NCI-H2227 (cell line): ENCODE measurements at regions not wholly inside any gene's neighbourhood (a gene's known extent, or its start where the extent isn't known, plus 50 kb on each side); places are given as distances from the start of the nearest gene placed in this dataset.

Experiments
- DNase-seq: peaks from one replicate; lab custom pipeline; 2025; ENCODE audit not compliant: unreplicated experiment; lab: John Stamatoyannopoulos, UW

- no peak for DNase-seq
Observed at GRCh38 chr2:62596061-62596921, 90.3 kb upstream of the TMEM17 start.

GRCh38 chr2:62595474-62595873, 89.5 kb upstream of the TMEM17 start:
- DNase-seq, result no peak

GRCh38 chr2:62593825-62594224, 87.8 kb upstream of the TMEM17 start:
- DNase-seq, result no peak

GRCh38 chr2:62591491-62591890, 85.5 kb upstream of the TMEM17 start:
- DNase-seq, result no peak

- no peak for DNase-seq
Observed at GRCh38 chr2:62589691-62590356, 83.8 kb upstream of the TMEM17 start.

- no peak for DNase-seq
Observed at GRCh38 chr2:62587592-62587991, 81.6 kb upstream of the TMEM17 start.

GRCh38 chr2:62586981-62587380, 81.0 kb upstream of the TMEM17 start:
- DNase-seq, result no peak

- no peak for DNase-seq
Observed at GRCh38 chr2:62578803-62579640, 73.0 kb upstream of the TMEM17 start.

GRCh38 chr2:62577994-62578781, 72.2 kb upstream of the TMEM17 start:
- no peak for DNase-seq

GRCh38 chr2:62576276-62576939, 70.4 kb upstream of the TMEM17 start:
- DNase-seq, result no peak

- DNase-seq, result no peak
Observed at GRCh38 chr2:62573936-62574335, 67.9 kb upstream of the TMEM17 start.

- no peak for DNase-seq
Observed at GRCh38 chr2:62573137-62573731, 67.2 kb upstream of the TMEM17 start.

- peak; percentile 13 for DNase-seq
Observed at GRCh38 chr2:62570861-62571698, 65.1 kb upstream of the TMEM17 start.

- DNase-seq, result peak; percentile 6
Observed at GRCh38 chr2:62569907-62570841, 64.2 kb upstream of the TMEM17 start.

- no peak for DNase-seq
Observed at GRCh38 chr2:62568983-62569837, 63.2 kb upstream of the TMEM17 start.

GRCh38 chr2:62568074-62568473, 62.1 kb upstream of the TMEM17 start:
- no peak for DNase-seq

GRCh38 chr2:62567669-62568068, 61.7 kb upstream of the TMEM17 start:
- no peak for DNase-seq
